Keratinocyte (primary cell): ENCODE measurements at regions not wholly inside any gene's neighbourhood (a gene's known extent, or its start where the extent isn't known, plus 50 kb on each side); places are given as distances from the start of the nearest gene placed in this dataset.

Source experiments
- CTCF ChIP-seq, 3 experiments: IDR thresholded peaks in 1 of 3; conservative IDR thresholded peaks in 1 of 3; optimal IDR thresholded peaks in 1 of 3; 2 replicates in 2 of 3; 3 replicates in 1 of 3; pipeline versions ENCODE3 to v1.5.1; 2011; ENCODE audit warnings: low read length in 3 of 3, mild to moderate bottlenecking in 3 of 3, moderate library complexity in 2 of 3, control low read depth in 1 of 3, inconsistent platforms in 1 of 3; ENCODE audit not compliant: insufficient read depth in 2 of 3; ENCODE audit errors: extremely low read depth in 1 of 3
- EZH2 ChIP-seq: IDR thresholded peaks from one replicate; pipeline ENCODE4 v1.6.1; 2012; ENCODE audit warnings: inconsistent platforms, mild to moderate bottlenecking, low read length, moderate library complexity

GRCh38 chr10:23917251-23917840, 291.6 kb upstream of the KIAA1217 start:
- TF ChIP-seq EZH2 (no peak), CTCF (optimal IDR thresholded peaks at IDR 0.05 in 1 of 3, IDR thresholded peaks at IDR 0.05 in 1 of 3, conservative IDR thresholded peaks at IDR 0.05 in 1 of 3; ENCODE audit: extremely low read depth in 1 of 3, insufficient read depth in 2 of 3, low read length in 3 of 3) (no peak)
